ENCODE measurements at regions not wholly inside any gene's neighbourhood (a gene's known extent, or its start where the extent isn't known, plus 50 kb on each side); places are given as distances from the start of the nearest gene placed in this dataset.

GRCh38 chr3:157805538-157805937, 300.7 kb downstream of the SHOX2 start:
- no peak for DNase-seq

GRCh38 chr3:157794771-157795170, 291.6 kb upstream of the VEPH1 start:
- DNase-seq = no peak

- DNase-seq = no peak
Observed at GRCh38 chr3:157793745-157794144, 290.5 kb upstream of the VEPH1 start.

GRCh38 chr3:157789162-157789561, 285.9 kb upstream of the VEPH1 start:
- DNase-seq = no peak

GRCh38 chr3:157786618-157787017, 283.4 kb upstream of the VEPH1 start:
- no peak for DNase-seq

GRCh38 chr3:157786211-157786610, 283.0 kb upstream of the VEPH1 start:
- no peak for DNase-seq

GRCh38 chr3:157785102-157785826, 282.0 kb upstream of the VEPH1 start:
- no peak for DNase-seq

- no peak for DNase-seq
Observed at GRCh38 chr3:157782236-157782635, 279.0 kb upstream of the VEPH1 start.

- no peak for DNase-seq
Observed at GRCh38 chr3:157776861-157777260, 273.6 kb upstream of the VEPH1 start.

- no peak for DNase-seq
Observed at GRCh38 chr3:157775446-157775845, 272.2 kb upstream of the VEPH1 start.

GRCh38 chr3:157769378-157769777, 266.2 kb upstream of the VEPH1 start:
- no peak for DNase-seq

GRCh38 chr3:157767607-157768006, 264.4 kb upstream of the VEPH1 start:
- DNase-seq = no peak

GRCh38 chr3:157763644-157764043, 260.4 kb upstream of the VEPH1 start:
- no peak for DNase-seq

- no peak for DNase-seq
Observed at GRCh38 chr3:157759311-157759710, 256.1 kb upstream of the VEPH1 start.

- no peak for DNase-seq
Observed at GRCh38 chr3:157755233-157755632, 252.0 kb upstream of the VEPH1 start.

GRCh38 chr3:157754451-157754850, 251.2 kb upstream of the VEPH1 start:
- no peak for DNase-seq

- DNase-seq = no peak
Observed at GRCh38 chr3:157753787-157754136, 250.5 kb upstream of the VEPH1 start.

- DNase-seq = no peak
Observed at GRCh38 chr3:157752956-157753786, 250.0 kb upstream of the VEPH1 start.

- DNase-seq = no peak
Observed at GRCh38 chr3:157752554-157752953, 249.3 kb upstream of the VEPH1 start.

GRCh38 chr3:157751386-157751785, 248.2 kb upstream of the VEPH1 start:
- no peak for DNase-seq

- no peak for DNase-seq
Observed at GRCh38 chr3:157746391-157746790, 243.2 kb upstream of the VEPH1 start.

GRCh38 chr3:157741607-157742006, 238.4 kb upstream of the VEPH1 start:
- no peak for DNase-seq

- DNase-seq = no peak
Observed at GRCh38 chr3:157738441-157738840, 235.2 kb upstream of the VEPH1 start.

GRCh38 chr3:157718800-157719199, 215.6 kb upstream of the VEPH1 start:
- no peak for DNase-seq
